Transverse colon (tissue), 4 donors: ENCODE measurements at regions not wholly inside any gene's neighbourhood (a gene's known extent, or its start where the extent isn't known, plus 50 kb on each side); places are given as distances from the start of the nearest gene placed in this dataset.

Source experiments
- EP300 ChIP-seq: sonication (generic); formaldehyde crosslinking; IDR thresholded peaks from one replicate; pipeline ENCODE4 v1.6.1; 2017; ENCODE audit warnings: antibody characterized with exemption, low read depth
- POLR2A ChIP-seq: fragments of 450-650 bp; IDR thresholded peaks from one replicate; pipeline ENCODE4 v1.6.1; 2016; ENCODE audit warnings: antibody characterized with exemption, mild to moderate bottlenecking, moderate library complexity
- POLR2AphosphoS5 ChIP-seq, 3 donors: sonication (generic); formaldehyde crosslinking; IDR thresholded peaks; one replicate each; pipeline ENCODE4 v1.6.1; 2016; ENCODE audit warnings: antibody characterized with exemption in 3 of 3
- TF ChIP-seq, protein P1 (sequence below), 5 experiments: fragments of 200-600 bp in 3 of 5; fragments of 450-650 bp in 2 of 5; sonication (generic) in 3 of 5; IDR thresholded peaks; 1 replicate in 2 of 5; 2 replicates in 3 of 5; pipeline ENCODE4 v1.5.1; 2016 to 2017; ENCODE audit warnings: antibody characterized with exemption in 5 of 5, inconsistent platforms in 3 of 5, mild to moderate bottlenecking in 2 of 5, moderate library complexity in 1 of 5

- TF ChIP-seq POLR2A: no peak
- TF ChIP-seq, protein P1, sequence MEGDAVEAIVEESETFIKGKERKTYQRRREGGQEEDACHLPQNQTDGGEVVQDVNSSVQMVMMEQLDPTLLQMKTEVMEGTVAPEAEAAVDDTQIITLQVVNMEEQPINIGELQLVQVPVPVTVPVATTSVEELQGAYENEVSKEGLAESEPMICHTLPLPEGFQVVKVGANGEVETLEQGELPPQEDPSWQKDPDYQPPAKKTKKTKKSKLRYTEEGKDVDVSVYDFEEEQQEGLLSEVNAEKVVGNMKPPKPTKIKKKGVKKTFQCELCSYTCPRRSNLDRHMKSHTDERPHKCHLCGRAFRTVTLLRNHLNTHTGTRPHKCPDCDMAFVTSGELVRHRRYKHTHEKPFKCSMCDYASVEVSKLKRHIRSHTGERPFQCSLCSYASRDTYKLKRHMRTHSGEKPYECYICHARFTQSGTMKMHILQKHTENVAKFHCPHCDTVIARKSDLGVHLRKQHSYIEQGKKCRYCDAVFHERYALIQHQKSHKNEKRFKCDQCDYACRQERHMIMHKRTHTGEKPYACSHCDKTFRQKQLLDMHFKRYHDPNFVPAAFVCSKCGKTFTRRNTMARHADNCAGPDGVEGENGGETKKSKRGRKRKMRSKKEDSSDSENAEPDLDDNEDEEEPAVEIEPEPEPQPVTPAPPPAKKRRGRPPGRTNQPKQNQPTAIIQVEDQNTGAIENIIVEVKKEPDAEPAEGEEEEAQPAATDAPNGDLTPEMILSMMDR (IDR thresholded peaks at IDR 0.05): no peak
- TF ChIP-seq EP300: no peak
- TF ChIP-seq POLR2AphosphoS5 (IDR thresholded peaks at IDR 0.05): no peak
Observed at GRCh38 chr2:191601060-191601459, 76.9 kb upstream of the NABP1 start.
